ENCODE measurements at regions not wholly inside any gene's neighbourhood (a gene's known extent, or its start where the extent isn't known, plus 50 kb on each side); places are given as distances from the start of the nearest gene placed in this dataset.

DNA sequence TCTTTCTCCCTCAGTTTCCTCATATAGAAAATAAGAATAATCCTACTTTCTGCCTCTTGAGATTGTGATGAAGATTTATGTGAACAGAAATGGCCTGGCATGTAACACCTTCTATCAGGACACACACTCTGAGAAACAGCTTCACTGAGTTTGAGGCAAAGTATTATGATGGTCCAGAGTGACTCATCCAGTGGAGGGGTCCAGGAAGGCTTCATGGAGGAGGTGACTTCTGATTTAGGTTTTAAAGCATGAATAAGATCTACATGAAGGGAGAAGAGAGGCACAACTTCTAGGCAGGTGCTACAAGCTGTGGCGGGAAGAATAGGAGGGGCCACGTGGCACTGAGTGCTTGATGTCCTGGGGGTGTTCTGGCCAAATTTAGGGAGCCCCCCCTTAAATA, 124.4 kb upstream of the SDK2 start:
- no peak for DNase-seq (ENCODE audit: extremely low read depth, low read depth)
- TF ChIP-seq, protein P1, sequence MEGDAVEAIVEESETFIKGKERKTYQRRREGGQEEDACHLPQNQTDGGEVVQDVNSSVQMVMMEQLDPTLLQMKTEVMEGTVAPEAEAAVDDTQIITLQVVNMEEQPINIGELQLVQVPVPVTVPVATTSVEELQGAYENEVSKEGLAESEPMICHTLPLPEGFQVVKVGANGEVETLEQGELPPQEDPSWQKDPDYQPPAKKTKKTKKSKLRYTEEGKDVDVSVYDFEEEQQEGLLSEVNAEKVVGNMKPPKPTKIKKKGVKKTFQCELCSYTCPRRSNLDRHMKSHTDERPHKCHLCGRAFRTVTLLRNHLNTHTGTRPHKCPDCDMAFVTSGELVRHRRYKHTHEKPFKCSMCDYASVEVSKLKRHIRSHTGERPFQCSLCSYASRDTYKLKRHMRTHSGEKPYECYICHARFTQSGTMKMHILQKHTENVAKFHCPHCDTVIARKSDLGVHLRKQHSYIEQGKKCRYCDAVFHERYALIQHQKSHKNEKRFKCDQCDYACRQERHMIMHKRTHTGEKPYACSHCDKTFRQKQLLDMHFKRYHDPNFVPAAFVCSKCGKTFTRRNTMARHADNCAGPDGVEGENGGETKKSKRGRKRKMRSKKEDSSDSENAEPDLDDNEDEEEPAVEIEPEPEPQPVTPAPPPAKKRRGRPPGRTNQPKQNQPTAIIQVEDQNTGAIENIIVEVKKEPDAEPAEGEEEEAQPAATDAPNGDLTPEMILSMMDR (IDR thresholded peaks at IDR 0.05; ENCODE audit: low read depth, low read length, missing control alignments), result no peak

DNA sequence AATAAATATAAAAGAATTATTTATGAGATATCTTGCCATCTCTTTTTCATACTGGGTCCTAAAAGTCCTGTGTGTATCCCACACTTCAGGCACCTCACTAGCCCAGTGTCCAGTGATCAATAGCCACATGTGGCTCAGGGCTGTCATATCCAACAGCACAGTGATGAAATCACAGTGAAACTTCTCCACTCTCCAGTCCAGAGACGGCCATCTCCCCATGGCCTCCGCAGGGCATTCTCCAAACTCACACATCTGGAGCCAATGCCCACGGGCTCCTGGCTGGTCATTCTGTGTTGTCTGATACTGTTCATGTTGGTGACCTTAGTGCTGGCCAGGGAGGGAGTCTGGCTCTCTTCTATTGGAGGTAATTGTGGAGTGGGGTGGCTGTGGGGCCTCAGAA, 125.2 kb upstream of the SDK2 start:
- TF ChIP-seq, protein P1 (IDR thresholded peaks at IDR 0.05; ENCODE audit: low read depth, low read length, missing control alignments), result no peak
- DNase-seq (ENCODE audit: extremely low read depth, low read depth), result no peak
- H3K4me3 ChIP-seq (replicated peaks; ENCODE audit: low read depth, low read length), result no peak overlapping the region

More for the DNA sequence above, 124.4 kb upstream of the SDK2 start:
- no peak overlapping the region for H3K4me3 ChIP-seq (replicated peaks; ENCODE audit: low read depth, low read length)

DNA sequence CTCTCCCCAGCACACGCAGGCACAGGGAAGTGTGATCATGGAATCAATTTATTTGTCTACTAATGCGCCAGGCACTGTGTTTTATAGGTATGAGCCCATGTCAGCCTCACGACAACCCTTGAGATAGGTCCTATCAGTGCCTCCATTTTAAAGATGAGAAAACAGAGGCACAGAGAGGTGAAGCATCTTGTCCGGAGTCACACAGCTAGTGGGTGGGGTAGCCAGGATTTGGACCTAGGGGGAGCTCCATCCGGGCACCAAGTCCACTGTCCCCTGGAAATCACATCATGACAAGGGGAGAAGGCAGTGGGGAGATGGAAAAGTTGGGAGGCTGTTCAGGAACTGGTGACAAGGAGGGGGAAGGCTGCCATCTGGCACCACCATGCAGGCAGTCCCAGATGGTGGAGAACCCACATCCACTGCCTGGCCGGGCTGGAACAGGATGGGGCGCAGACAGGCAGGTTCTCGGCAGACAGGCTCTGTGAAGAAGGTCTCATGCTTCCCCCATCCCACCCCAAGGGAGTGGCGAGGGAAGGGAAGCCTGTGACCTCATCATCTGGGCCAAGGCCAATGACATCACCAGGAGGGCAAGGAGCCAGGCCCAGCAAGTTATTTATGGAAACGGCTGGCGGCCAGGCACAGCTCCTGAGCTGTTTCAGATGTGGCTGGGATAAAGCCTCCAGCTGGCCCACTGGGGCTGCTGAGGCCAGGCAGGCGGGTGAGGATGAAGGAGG, 126.0 kb upstream of the SDK2 start:
- DNase-seq (ENCODE audit: extremely low read depth, low read depth), result peak; percentile 50
- TF ChIP-seq, protein P1 (IDR thresholded peaks at IDR 0.05; ENCODE audit: low read depth, low read length, missing control alignments), result no peak

DNA sequence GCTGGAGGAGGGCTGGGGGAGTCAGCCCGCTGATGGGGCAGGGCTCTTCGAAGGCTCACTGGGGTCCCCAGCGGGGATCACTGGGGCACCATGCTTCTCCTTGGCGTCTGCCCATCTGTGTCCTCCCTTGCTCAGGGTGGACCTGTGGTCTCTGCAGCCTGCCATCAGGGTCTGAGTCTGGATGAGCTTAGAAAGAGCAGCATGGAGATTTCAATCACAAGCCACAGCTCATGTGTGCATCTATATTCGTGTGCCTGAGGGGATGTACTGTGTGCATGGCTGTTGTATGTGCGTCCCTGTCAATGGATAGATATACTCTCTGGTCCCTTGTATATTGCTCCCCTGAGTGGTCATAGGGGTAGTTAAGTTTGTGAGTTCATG, 126.6 kb upstream of the SDK2 start:
- H3K4me3 ChIP-seq (replicated peaks; ENCODE audit: low read depth, low read length), result no peak overlapping the region
- TF ChIP-seq, protein P1 (IDR thresholded peaks at IDR 0.05; ENCODE audit: low read depth, low read length, missing control alignments), result no peak
- no peak for DNase-seq (ENCODE audit: extremely low read depth, low read depth)

More for the DNA sequence above, 126.0 kb upstream of the SDK2 start:
- no peak overlapping the region for H3K4me3 ChIP-seq (replicated peaks; ENCODE audit: low read depth, low read length)

DNA sequence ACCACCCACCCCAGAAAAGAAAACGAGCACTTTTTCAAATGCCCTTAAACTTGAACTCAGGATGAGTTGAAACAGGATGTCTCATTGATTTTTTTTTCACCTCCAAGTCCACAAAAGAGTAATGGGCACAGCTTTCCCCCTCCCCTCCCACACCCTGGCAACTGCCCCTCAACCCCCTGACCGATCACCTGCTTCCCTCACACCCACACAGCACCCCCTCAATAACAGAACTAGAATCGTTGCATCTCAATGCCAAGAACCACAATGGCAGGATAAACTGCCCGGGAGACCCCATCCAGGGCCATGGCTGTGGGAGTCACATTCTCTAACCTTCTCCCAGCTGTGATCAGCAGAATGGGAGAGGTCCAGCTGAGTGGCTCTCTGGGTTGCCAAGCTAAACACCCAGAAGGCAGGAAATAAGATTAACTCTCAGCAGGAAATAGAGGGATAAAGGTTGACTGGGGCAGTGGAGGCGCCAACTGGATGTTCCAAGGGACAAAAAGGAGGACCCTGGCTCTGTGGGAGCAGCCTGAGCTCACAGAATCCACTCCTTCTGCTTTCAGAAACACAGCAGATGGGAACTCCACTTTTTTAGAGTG, 128.0 kb upstream of the SDK2 start:
- H3K4me3 ChIP-seq (replicated peaks; ENCODE audit: low read depth, low read length), result no peak overlapping the region
- TF ChIP-seq, protein P1 (IDR thresholded peaks at IDR 0.05; ENCODE audit: low read depth, low read length, missing control alignments), result no peak
- no peak for DNase-seq (ENCODE audit: extremely low read depth, low read depth)

DNA sequence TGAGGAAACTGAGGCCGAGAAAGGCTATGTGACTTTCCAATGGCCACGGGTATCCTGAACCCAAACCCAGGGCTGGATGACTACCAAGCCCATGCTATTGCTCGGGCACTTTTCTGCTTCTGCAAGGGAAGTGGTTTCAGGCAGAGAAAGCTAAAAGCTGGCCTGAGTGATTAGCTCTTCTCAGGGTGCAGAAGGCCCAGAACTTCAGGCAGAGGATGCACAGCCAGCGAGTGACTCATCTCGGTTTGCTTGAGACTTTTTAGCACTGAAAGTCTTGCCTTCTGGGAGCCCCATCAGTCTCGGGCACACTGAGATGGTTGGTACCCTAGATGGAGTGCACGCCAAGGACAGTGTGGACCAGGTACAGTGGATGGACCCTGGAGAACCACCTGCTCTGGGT, 129.5 kb upstream of the SDK2 start:
- TF ChIP-seq, protein P1 (IDR thresholded peaks at IDR 0.05; ENCODE audit: low read depth, low read length, missing control alignments), result no peak
- DNase-seq (ENCODE audit: extremely low read depth, low read depth), result no peak

More for the DNA sequence above, 129.5 kb upstream of the SDK2 start:
- no peak overlapping the region for H3K4me3 ChIP-seq (replicated peaks; ENCODE audit: low read depth, low read length)
